Liver (tissue), 3 donors: ENCODE measurements at regions not wholly inside any gene's neighbourhood (a gene's known extent, or its start where the extent isn't known, plus 50 kb on each side); places are given as distances from the start of the nearest gene placed in this dataset.

ENCODE experiments used
- GABPA ChIP-seq, 2 donors: IDR thresholded peaks in 1 of 2; conservative IDR thresholded peaks in 1 of 2; 2 replicates each; pipeline ENCODE4 v1.6.1; 2016; ENCODE audit warnings: antibody characterized with exemption in 2 of 2, mild to moderate bottlenecking in 1 of 2, moderate library complexity in 1 of 2
- HNF4A ChIP-seq, 2 donors: conservative IDR thresholded peaks; 2 replicates each; pipeline ENCODE4 v1.6.1; 2016; ENCODE audit warnings: antibody characterized with exemption in 2 of 2, mild to moderate bottlenecking in 2 of 2
- SP1 ChIP-seq: IDR thresholded peaks from 2 replicates; pipeline ENCODE4 v1.6.1; 2018; ENCODE audit warnings: antibody characterized with exemption, mild to moderate bottlenecking
- TAF1 ChIP-seq: conservative IDR thresholded peaks from 2 replicates; pipeline ENCODE4 v1.6.1; 2016; ENCODE audit warnings: antibody characterized with exemption, mild to moderate bottlenecking
- ZBTB33 ChIP-seq: IDR thresholded peaks from 2 replicates; pipeline ENCODE4 v1.6.1; 2016; ENCODE audit warnings: antibody characterized with exemption
- TF ChIP-seq, protein P1 (sequence below): fragments of 150-350 bp; IDR thresholded peaks from 2 replicates; pipeline ENCODE4 v1.5.1; 2017; ENCODE audit warnings: improper control_type of control experiment, low read depth, low read length; ENCODE audit not compliant: missing input control
- TF ChIP-seq, protein P2 (sequence below): IDR thresholded peaks from 2 replicates; pipeline ENCODE4 v1.6.1; 2016; ENCODE audit warnings: antibody characterized with exemption
- TF ChIP-seq, protein P3 (sequence below): IDR thresholded peaks from 2 replicates; pipeline ENCODE4 v1.6.1; 2016; ENCODE audit warnings: antibody characterized with exemption
- donor health status: healthy.
- donor health status: healthy.

DNA sequence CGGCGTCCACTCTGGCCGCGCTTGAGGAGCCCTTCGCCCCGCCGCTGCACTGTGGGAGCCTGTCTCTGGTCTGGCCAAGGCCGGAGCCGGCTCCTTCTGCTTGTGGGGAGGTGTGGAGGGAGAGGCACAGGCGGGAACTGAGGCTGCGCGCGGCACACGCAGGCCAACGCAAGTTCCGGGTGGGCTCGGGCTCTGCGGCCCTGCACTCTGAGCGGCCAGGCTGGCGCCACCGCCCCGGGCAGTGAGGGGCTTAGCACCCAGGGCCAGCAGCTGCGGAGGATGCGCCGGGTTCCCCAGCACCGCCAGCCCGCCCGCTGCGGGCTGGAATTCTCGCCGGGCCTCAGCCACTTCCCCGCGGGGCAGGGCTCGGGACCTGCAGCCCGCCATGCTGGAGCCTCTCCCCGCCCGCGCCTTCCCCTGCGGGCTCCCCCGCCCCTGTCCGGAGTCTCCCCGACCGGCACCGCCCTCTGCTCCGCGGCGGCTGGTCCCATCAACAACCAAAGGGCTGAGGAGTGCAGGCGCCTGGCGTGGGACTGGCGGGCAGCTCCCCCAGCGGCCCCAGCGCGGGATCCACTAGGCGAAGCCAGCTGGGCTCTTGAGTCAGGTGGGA is 921.2 kb upstream of the FOXG1 start:
- TF ChIP-seq, protein P1, sequence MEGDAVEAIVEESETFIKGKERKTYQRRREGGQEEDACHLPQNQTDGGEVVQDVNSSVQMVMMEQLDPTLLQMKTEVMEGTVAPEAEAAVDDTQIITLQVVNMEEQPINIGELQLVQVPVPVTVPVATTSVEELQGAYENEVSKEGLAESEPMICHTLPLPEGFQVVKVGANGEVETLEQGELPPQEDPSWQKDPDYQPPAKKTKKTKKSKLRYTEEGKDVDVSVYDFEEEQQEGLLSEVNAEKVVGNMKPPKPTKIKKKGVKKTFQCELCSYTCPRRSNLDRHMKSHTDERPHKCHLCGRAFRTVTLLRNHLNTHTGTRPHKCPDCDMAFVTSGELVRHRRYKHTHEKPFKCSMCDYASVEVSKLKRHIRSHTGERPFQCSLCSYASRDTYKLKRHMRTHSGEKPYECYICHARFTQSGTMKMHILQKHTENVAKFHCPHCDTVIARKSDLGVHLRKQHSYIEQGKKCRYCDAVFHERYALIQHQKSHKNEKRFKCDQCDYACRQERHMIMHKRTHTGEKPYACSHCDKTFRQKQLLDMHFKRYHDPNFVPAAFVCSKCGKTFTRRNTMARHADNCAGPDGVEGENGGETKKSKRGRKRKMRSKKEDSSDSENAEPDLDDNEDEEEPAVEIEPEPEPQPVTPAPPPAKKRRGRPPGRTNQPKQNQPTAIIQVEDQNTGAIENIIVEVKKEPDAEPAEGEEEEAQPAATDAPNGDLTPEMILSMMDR = no peak
- no peak for TF ChIP-seq HNF4A (conservative IDR thresholded peaks at IDR 0.05)
- TF ChIP-seq, protein P2, sequence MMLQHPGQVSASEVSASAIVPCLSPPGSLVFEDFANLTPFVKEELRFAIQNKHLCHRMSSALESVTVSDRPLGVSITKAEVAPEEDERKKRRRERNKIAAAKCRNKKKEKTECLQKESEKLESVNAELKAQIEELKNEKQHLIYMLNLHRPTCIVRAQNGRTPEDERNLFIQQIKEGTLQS = no peak
- no peak for TF ChIP-seq ZBTB33
- no peak for TF ChIP-seq GABPA (IDR thresholded peaks at IDR 0.05 in 1 of 2, conservative IDR thresholded peaks at IDR 0.05 in 1 of 2)
- TF ChIP-seq, protein P3, sequence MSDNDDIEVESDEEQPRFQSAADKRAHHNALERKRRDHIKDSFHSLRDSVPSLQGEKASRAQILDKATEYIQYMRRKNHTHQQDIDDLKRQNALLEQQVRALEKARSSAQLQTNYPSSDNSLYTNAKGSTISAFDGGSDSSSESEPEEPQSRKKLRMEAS = no peak
- TF ChIP-seq TAF1 = no peak
- TF ChIP-seq SP1 = no peak
